Endometrial microvascular endothelial cells (primary cell): ENCODE measurements at regions not wholly inside any gene's neighbourhood (a gene's known extent, or its start where the extent isn't known, plus 50 kb on each side); places are given as distances from the start of the nearest gene placed in this dataset.

Experiments
- in situ Hi-C: cut with HindIII; loops from 2 replicates; pipeline ENCODE4 v1.10.0; 2017; ENCODE audit warnings: low sequenced_read_pairs, low pct_unique_long_range_greater_than_20kb; ENCODE audit errors: inconsistent ontology term

- in situ Hi-C loops: no loop called here
Observed at GRCh38 chr3:80496452-80496851, 728.7 kb upstream of the ROBO1 start.

- in situ Hi-C loops: no loop called here
Observed at GRCh38 chr3:80492162-80492561, 724.4 kb upstream of the ROBO1 start.

GRCh38 chr3:80472961-80473360 is 705.2 kb upstream of the ROBO1 start:
- in situ Hi-C loops: no loop called here

DNA sequence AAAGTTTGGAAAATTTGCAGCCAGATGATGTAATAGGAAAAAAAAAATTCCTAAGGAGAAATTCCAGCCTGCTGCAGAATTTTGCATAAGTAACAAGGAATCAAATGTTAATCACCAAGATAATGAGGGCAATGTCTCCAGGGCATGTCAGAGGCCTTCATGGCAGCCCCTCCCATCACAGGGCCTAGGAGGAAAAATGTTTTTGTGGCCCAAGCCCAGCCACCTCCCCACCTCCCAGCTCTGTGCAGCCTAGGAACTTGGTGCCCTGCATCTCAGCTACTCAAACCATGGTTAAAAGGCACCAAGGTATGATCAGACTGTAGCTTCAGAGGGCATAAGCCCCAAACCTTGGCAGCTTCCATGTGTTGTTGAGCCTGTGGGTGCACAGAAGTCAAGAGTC is 704.7 kb upstream of the ROBO1 start:
- in situ Hi-C loops: no loop called here

GRCh38 chr3:80470433-80470832 is 702.6 kb upstream of the ROBO1 start:
- in situ Hi-C loops: no loop called here

GRCh38 chr3:80465746-80466145 is 697.9 kb upstream of the ROBO1 start:
- in situ Hi-C loops: no loop called here

DNA sequence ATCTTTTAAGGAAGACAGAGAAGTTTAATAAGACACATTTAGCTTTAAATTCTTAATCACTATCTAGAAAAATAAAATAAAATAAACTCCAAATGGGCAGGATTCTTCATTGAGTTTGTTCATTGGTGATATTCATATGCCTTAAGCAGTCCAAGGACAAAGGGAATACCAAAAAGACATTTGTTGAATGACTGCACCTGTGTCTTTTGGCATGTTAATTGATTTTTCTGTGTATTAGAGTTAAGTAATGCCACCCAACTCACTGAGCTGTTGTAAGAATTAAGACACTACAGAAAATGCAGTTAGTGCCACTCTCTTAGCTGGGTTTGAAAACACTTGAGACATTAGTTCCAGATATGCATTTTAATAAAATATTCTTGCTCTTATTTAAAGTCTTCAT is 683.6 kb upstream of the ROBO1 start:
- in situ Hi-C loops: no loop called here

GRCh38 chr3:80445641-80446040 is 677.8 kb upstream of the ROBO1 start:
- in situ Hi-C loops: no loop called here

DNA sequence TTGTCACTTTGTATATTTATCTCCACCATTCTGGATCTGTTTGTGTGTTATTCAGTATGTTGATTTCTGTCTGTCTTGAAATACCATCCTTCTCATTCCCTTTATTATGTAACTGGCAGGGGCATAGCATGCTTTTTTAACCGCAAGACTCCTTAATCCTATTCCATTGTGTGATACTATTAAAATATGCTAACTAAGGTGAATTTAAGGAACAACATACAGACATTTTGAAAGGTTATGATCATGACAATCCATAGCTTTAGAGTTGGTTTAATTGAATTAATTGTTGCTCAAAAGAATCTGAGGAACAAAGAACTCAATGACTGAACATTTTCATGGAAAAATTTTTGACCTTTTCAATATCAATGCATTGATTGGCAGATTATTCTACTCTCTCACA is 677.3 kb upstream of the ROBO1 start:
- in situ Hi-C loops: no loop called here

- in situ Hi-C loops: no loop called here
Observed at GRCh38 chr3:80439490-80439889, 671.7 kb upstream of the ROBO1 start.

- in situ Hi-C loops: no loop called here
Observed at GRCh38 chr3:80434366-80434765, 666.6 kb upstream of the ROBO1 start.

- in situ Hi-C loops: no loop called here
Observed at GRCh38 chr3:80424951-80425350, 657.2 kb upstream of the ROBO1 start.

- in situ Hi-C loops: no loop called here
Observed at GRCh38 chr3:80408030-80408721, 640.4 kb upstream of the ROBO1 start.

- in situ Hi-C loops: no loop called here
Observed at GRCh38 chr3:80405618-80406017, 637.8 kb upstream of the ROBO1 start.

DNA sequence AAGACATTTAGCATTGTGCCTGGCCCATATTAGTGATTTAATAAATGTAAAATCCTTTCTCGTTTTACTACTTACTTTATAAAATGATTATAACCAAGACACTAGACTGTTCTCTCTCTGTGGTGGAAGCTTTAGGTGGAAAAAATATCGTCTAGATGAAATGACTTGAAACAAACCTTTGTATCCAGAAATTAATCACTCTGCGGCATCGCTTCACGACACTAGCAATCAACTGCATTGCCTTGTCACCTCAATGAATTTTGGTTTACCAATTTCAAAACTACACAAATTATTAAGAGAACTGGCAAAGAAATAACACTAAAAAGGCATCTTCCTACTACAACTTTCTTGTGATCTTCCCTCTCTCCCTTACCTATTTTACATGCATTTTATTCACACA is 627.2 kb upstream of the ROBO1 start:
- in situ Hi-C loops: no loop called here

- in situ Hi-C loops: no loop called here
Observed at GRCh38 chr3:80391573-80391972, 623.8 kb upstream of the ROBO1 start.

- in situ Hi-C loops: no loop called here
Observed at GRCh38 chr3:80384811-80385210, 617.0 kb upstream of the ROBO1 start.

- in situ Hi-C loops: no loop called here
Observed at GRCh38 chr3:80374423-80374822, 606.6 kb upstream of the ROBO1 start.

GRCh38 chr3:80368616-80369015 is 600.8 kb upstream of the ROBO1 start:
- in situ Hi-C loops: no loop called here

DNA sequence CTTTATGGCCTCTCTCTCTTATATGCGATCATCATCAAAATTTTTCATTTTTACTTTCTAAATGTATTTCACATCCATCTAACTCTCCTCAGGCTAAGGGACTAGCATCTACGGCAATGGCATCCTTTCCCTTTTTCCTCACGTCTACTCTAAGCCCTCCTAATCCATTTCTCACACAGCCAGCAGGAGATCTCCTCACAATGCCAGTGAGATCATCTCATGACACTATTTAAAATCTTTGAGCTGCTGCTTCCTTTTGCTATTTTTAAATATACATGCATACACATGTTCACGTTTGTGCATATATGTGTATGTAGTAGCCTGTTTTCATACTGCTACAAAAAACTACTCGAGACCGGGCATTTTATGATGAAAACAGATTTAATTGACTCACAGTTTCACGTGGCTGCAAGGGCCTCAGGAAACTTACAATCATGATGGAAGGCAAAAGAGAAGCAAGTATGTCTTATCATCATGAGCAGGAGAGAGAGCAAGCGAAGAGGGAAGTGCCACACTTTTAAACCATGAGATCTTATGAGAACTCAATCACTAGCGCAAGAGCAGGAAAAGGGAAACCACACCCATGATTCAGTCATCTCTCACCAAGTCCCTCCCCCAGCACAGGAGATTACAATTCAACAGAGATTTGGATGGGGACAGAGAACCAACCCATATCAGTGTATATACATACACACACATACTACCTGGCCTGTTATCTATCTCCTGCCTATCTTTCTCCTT is 599.2 kb upstream of the ROBO1 start:
- in situ Hi-C loops: no loop called here

DNA sequence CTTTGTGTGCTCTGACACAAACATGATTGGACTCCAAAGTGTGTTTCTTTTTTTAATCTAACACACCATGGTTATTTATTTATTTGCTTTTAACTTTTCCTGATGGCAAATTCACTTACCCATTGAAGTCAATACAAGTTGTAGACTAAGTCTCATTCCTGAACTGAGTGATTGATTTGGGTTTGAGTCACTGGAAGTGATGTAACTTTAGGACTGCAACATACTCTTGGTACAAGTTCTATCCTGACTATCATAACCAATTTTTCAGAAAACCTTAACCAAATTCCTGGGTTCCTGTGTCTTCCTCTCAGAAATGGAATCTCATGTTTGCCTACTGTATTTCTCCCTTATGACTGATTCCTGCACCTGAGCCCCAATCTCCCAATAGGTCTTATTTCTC is 590.0 kb upstream of the ROBO1 start:
- in situ Hi-C loops: no loop called here
